Left lung (tissue), 4 donors: ENCODE measurements at regions not wholly inside any gene's neighbourhood (a gene's known extent, or its start where the extent isn't known, plus 50 kb on each side); places are given as distances from the start of the nearest gene placed in this dataset.

Experiments used
- ATAC-seq: fragments of 200-7000 bp; cut with Tn5 transposase; one replicate; pipeline ENCODE4 v1.9.1; 2020; ENCODE audit warnings: moderate library complexity
- DNase-seq, 4 donors: peaks; one replicate each; pipeline ENCODE4 v3.0.0-alpha.2; 2013 to 2020
- H3K27ac ChIP-seq, 2 donors: fragments of 200-600 bp; sonication (generic) in 1 of 2; one replicate each; pipeline versions ENCODE4 v1.5.0 to v1.8.0; 2020 to 2021
- H3K27me3 ChIP-seq, 2 donors: fragments of 200-600 bp; sonication (generic) in 1 of 2; one replicate each; pipeline versions ENCODE4 v1.5.0 to v1.8.0; 2020 to 2021
- H3K36me3 ChIP-seq, 2 donors: fragments of 200-600 bp; sonication (generic) in 1 of 2; one replicate each; pipeline versions ENCODE4 v1.5.0 to v1.8.0; 2020 to 2021
- H3K4me1 ChIP-seq, 2 donors: fragments of 200-600 bp; one replicate each; pipeline ENCODE4 v1.8.0; 2021
- H3K4me3 ChIP-seq, 2 donors: fragments of 200-600 bp; sonication (generic) in 1 of 2; one replicate each; pipeline versions ENCODE4 v1.5.0 to v1.8.0; 2020 to 2021; ENCODE audit warnings: mild to moderate bottlenecking in 1 of 2
- H3K9me3 ChIP-seq, 2 donors: fragments of 200-600 bp; sonication (generic) in 1 of 2; one replicate each; pipeline versions ENCODE4 v1.5.0 to v1.8.0; 2020 to 2021
- intact Hi-C, 2 donors: fragments of 100-400 bp; cut with DNase I; formaldehyde crosslinking; loops; one replicate each; pipeline versions ENCODE4 v1.11.2 to v1.14.2; 2022
- TF ChIP-seq, protein P1 (sequence below), 2 donors: fragments of 200-600 bp; sonication (generic) in 1 of 2; IDR thresholded peaks; one replicate each; pipeline versions ENCODE4 v1.5.0 to v1.8.0; 2021; ENCODE audit warnings: antibody characterized with exemption in 2 of 2
- donor health status: DM: no; HTN: yes; CAD: no.
- donor health status: DM: no; HTN: no; CAD: no.

- DNase-seq: no peak
- H3K27me3 ChIP-seq: no peaks in the 10 kb centered on the region
- peaks cover 0 to 15% of the 10 kb centered on the region in 2 donors for H3K4me1 ChIP-seq
- no peak overlapping the region for H3K27ac ChIP-seq
- H3K36me3 ChIP-seq: no peaks in the 10 kb centered on the region
- no peak for ATAC-seq
- no peaks in the 10 kb centered on the region for H3K9me3 ChIP-seq
- H3K4me3 ChIP-seq: no peak overlapping the region
- TF ChIP-seq, protein P1, sequence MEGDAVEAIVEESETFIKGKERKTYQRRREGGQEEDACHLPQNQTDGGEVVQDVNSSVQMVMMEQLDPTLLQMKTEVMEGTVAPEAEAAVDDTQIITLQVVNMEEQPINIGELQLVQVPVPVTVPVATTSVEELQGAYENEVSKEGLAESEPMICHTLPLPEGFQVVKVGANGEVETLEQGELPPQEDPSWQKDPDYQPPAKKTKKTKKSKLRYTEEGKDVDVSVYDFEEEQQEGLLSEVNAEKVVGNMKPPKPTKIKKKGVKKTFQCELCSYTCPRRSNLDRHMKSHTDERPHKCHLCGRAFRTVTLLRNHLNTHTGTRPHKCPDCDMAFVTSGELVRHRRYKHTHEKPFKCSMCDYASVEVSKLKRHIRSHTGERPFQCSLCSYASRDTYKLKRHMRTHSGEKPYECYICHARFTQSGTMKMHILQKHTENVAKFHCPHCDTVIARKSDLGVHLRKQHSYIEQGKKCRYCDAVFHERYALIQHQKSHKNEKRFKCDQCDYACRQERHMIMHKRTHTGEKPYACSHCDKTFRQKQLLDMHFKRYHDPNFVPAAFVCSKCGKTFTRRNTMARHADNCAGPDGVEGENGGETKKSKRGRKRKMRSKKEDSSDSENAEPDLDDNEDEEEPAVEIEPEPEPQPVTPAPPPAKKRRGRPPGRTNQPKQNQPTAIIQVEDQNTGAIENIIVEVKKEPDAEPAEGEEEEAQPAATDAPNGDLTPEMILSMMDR (IDR thresholded peaks at IDR 0.05): no peak
- intact Hi-C loops: no loop called here
Observed at GRCh38 chr2:44098050-44098449, 70.6 kb upstream of the PPM1B start.

- H3K27me3 ChIP-seq: no peaks in the 10 kb centered on the region
- H3K36me3 ChIP-seq: no peaks in the 10 kb centered on the region
- TF ChIP-seq, protein P1 (IDR thresholded peaks at IDR 0.05): no peak
- H3K4me3 ChIP-seq: no peak overlapping the region
- H3K4me1 ChIP-seq: peaks cover 0 to 15% of the 10 kb centered on the region in 2 donors
- H3K27ac ChIP-seq: no peak overlapping the region
- DNase-seq (no peak), ATAC-seq (no peak)
- intact Hi-C loops: no loop called here
- H3K9me3 ChIP-seq: no peaks in the 10 kb centered on the region
Observed at GRCh38 chr2:44098891-44099290, 69.8 kb upstream of the PPM1B start.

DNA sequence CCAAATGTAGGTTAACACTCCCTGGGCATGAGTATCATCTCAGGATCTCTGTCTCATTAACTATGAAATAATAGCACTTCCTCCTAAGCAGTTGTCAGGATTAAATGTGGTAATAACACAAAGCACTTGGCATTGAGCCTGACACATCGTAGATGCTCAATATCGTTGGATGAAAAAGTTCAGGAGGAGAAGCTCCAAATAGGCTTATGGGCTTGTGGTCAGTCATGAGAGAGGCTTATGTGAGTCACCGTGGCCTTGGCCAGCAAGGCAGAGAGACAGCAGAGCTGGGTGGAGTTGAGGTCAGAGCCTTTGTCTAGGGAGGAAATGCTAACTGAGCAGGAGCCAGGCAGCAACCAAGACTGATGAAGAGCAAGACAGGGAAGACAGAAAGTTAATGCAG lies 68.3 kb upstream of the PPM1B start:
- intact Hi-C loops: no loop called here
- H3K9me3 ChIP-seq: no peaks in the 10 kb centered on the region
- peaks cover 0 to 15% of the 10 kb centered on the region in 2 donors for H3K4me1 ChIP-seq
- H3K4me3 ChIP-seq: no peak overlapping the region
- no peaks in the 10 kb centered on the region for H3K36me3 ChIP-seq
- DNase-seq (peak in 1 of 4 donors; percentile 84), ATAC-seq (peak; percentile 97)
- peak overlapping the region in 1 of 2 donors; percentile 34 for H3K27ac ChIP-seq
- H3K27me3 ChIP-seq: no peaks in the 10 kb centered on the region
- TF ChIP-seq, protein P1 (IDR thresholded peaks at IDR 0.05): no peak

DNA sequence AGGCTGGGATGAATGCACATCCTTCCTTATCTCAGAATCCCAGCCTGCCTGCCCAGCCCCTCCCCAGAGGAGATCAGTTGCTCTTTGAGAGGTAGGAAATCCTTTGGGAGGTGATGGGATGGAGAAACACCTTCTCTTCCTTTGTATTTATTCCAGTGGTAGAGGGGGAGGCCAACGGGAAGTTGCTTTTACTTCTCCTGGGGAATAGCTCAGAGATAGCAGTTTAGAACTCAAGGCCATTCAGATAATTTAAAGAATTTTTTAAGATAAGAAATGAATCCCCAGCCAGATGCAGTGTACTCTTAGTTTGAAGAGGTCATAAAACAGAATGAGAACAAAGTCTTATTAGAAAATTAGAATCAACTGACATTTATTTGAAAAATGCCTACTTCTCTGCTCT lies 67.4 kb upstream of the PPM1B start:
- Histone ChIP-seq H3K9me3 (no peaks in the 10 kb centered on the region), H3K36me3 (no peaks in the 10 kb centered on the region), H3K27ac (no peak overlapping the region), H3K4me3 (no peak overlapping the region), H3K4me1 (peaks cover 0 to 15% of the 10 kb centered on the region in 2 donors), H3K27me3 (no peaks in the 10 kb centered on the region)
- ATAC-seq (no peak), DNase-seq (no peak)
- intact Hi-C loops: no loop called here
- TF ChIP-seq, protein P1 (IDR thresholded peaks at IDR 0.05): no peak

- H3K27ac ChIP-seq: no peak overlapping the region
- no peak overlapping the region for H3K4me3 ChIP-seq
- no peaks in the 10 kb centered on the region for H3K27me3 ChIP-seq
- TF ChIP-seq, protein P1 (IDR thresholded peaks at IDR 0.05): no peak
- peaks cover 0 to 15% of the 10 kb centered on the region in 2 donors for H3K4me1 ChIP-seq
- DNase-seq (no peak), ATAC-seq (no peak)
- no peaks in the 10 kb centered on the region for H3K9me3 ChIP-seq
- no peaks in the 10 kb centered on the region for H3K36me3 ChIP-seq
- intact Hi-C loops: no loop called here
Observed at GRCh38 chr2:44102790-44103562, 65.7 kb upstream of the PPM1B start.
